22Rv1 (cell line): ENCODE measurements at regions not wholly inside any gene's neighbourhood (a gene's known extent, or its start where the extent isn't known, plus 50 kb on each side); places are given as distances from the start of the nearest gene placed in this dataset.

Source experiments
- ZFX ChIP-seq: fragments of 450-650 bp; IDR thresholded peaks from 2 replicates; pipeline ENCODE4 v1.6.1; 2017; ENCODE audit warnings: antibody characterized with exemption, borderline replicate concordance
- TF ChIP-seq, protein P1 (sequence below): fragments of 450-650 bp; IDR thresholded peaks from 2 replicates; pipeline ENCODE4 v1.5.1; 2017; ENCODE audit warnings: mild to moderate bottlenecking

GRCh38 chr13:83740622-83741021, 141.7 kb downstream of the SLITRK1 start:
- TF ChIP-seq, protein P1, sequence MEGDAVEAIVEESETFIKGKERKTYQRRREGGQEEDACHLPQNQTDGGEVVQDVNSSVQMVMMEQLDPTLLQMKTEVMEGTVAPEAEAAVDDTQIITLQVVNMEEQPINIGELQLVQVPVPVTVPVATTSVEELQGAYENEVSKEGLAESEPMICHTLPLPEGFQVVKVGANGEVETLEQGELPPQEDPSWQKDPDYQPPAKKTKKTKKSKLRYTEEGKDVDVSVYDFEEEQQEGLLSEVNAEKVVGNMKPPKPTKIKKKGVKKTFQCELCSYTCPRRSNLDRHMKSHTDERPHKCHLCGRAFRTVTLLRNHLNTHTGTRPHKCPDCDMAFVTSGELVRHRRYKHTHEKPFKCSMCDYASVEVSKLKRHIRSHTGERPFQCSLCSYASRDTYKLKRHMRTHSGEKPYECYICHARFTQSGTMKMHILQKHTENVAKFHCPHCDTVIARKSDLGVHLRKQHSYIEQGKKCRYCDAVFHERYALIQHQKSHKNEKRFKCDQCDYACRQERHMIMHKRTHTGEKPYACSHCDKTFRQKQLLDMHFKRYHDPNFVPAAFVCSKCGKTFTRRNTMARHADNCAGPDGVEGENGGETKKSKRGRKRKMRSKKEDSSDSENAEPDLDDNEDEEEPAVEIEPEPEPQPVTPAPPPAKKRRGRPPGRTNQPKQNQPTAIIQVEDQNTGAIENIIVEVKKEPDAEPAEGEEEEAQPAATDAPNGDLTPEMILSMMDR = no peak
- TF ChIP-seq ZFX = no peak
